HCT116 (cell line): ENCODE measurements at regions not wholly inside any gene's neighbourhood (a gene's known extent, or its start where the extent isn't known, plus 50 kb on each side); places are given as distances from the start of the nearest gene placed in this dataset.

ENCODE experiments used
- EZH2 ChIP-seq: fragments of 200-600 bp; sonication (generic); IDR thresholded peaks from 2 replicates; pipeline ENCODE4 v1.6.1; 2017; ENCODE audit warnings: antibody characterized with exemption, mixed run types
- RAD21 ChIP-seq: IDR thresholded peaks from 2 replicates; pipeline ENCODE4 v1.6.1; 2012; ENCODE audit warnings: low read depth, mild to moderate bottlenecking
- TCF7L2 ChIP-seq: IDR thresholded peaks from 2 replicates; pipeline ENCODE4 v1.7.0; 2011; ENCODE audit warnings: borderline replicate concordance, inconsistent platforms; ENCODE audit not compliant: insufficient read depth, insufficient read length; ENCODE audit errors: extremely low read depth
- TF ChIP-seq, protein P1 (sequence below), 3 experiments: fragments of 200-600 bp in 1 of 3; sonication (generic) in 1 of 3; IDR thresholded peaks in 2 of 3; conservative IDR thresholded peaks in 1 of 3; 2 replicates each; pipeline ENCODE4 v1.5.1; 2012 to 2017; ENCODE audit warnings: low read depth in 2 of 3, low read length in 2 of 3, antibody characterized with exemption in 1 of 3, borderline replicate concordance in 1 of 3, control low read depth in 1 of 3, mild to moderate bottlenecking in 1 of 3, mixed read lengths in 1 of 3, mixed run types in 1 of 3, moderate library complexity in 1 of 3; ENCODE audit not compliant: insufficient read depth in 1 of 3

DNA sequence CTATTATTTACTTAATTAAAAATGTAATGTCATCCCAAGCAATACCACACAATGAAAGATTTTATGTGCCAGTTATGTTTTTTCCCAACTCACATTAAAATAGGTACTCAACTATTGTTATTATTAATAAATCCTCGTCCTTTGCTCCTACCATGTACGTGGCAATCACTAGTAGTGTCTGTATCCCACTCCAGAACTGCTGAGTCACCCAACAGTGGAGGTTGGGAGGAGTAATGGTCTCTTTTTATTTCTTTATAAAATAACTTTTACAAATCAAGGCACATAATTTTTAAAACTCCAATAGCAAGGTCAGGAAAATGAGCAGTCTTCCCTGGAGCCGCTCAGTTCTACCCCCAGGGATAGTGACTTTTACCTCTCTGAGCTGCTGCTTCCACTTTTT is 273.5 kb upstream of the PLPP4 start:
- TF ChIP-seq TCF7L2 (no peak), EZH2 (no peak), RAD21 (no peak)
- TF ChIP-seq, protein P1, sequence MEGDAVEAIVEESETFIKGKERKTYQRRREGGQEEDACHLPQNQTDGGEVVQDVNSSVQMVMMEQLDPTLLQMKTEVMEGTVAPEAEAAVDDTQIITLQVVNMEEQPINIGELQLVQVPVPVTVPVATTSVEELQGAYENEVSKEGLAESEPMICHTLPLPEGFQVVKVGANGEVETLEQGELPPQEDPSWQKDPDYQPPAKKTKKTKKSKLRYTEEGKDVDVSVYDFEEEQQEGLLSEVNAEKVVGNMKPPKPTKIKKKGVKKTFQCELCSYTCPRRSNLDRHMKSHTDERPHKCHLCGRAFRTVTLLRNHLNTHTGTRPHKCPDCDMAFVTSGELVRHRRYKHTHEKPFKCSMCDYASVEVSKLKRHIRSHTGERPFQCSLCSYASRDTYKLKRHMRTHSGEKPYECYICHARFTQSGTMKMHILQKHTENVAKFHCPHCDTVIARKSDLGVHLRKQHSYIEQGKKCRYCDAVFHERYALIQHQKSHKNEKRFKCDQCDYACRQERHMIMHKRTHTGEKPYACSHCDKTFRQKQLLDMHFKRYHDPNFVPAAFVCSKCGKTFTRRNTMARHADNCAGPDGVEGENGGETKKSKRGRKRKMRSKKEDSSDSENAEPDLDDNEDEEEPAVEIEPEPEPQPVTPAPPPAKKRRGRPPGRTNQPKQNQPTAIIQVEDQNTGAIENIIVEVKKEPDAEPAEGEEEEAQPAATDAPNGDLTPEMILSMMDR (IDR thresholded peaks at IDR 0.05 in 2 of 3, conservative IDR thresholded peaks at IDR 0.05 in 1 of 3; ENCODE audit: borderline replicate concordance in 1 of 3, insufficient read depth in 1 of 3, low read depth in 2 of 3, low read length in 2 of 3): no peak
